ENCODE measurements at regions not wholly inside any gene's neighbourhood (a gene's known extent, or its start where the extent isn't known, plus 50 kb on each side); places are given as distances from the start of the nearest gene placed in this dataset.

- no peak for TF ChIP-seq POLR2A (IDR thresholded peaks at IDR 0.05; ENCODE audit: low read length)
- no peak for TF ChIP-seq GATA1 (IDR thresholded peaks at IDR 0.05; ENCODE audit: low read depth, low read length)
Observed at GRCh38 chr4:17091104-17091503, 192.7 kb upstream of the LDB2 start.

Measured in erythroblast (primary cell).